ENCODE measurements at regions not wholly inside any gene's neighbourhood (a gene's known extent, or its start where the extent isn't known, plus 50 kb on each side); places are given as distances from the start of the nearest gene placed in this dataset.

DNA sequence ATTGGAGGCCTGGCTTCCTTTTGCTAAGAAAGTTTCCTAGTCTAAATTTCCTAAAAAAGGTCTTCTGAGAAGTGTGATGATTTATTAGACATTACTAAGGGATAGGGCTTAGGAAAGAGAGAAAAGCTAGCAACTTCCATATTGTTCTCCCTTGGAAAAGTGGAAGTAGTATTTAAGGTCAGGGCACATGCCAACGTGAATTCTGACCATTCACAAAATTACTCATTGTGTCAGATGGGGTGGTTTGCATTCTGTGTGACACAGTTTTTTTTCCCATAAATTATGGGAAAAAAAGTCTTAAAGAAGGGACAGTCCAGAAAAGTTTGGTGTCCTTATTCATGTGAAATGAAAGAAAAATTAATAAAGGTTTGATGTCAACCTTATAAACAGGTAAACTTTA is 110.0 kb upstream of the ARRDC3 start:
- Histone ChIP-seq H3K27ac (ENCODE audit: low read length) (no peak overlapping the region), H3K4me3 (ENCODE audit: low read length) (no peak overlapping the region), H3K9me3 (ENCODE audit: control insufficient read depth, insufficient read depth, low read length) (no peaks in the 10 kb centered on the region), H3K4me1 (ENCODE audit: control insufficient read depth, insufficient read depth, low read length) (no peaks in the 10 kb centered on the region), H3K36me3 (ENCODE audit: control insufficient read depth, insufficient read depth, low read length) (no peaks in the 10 kb centered on the region), H3K27me3 (ENCODE audit: control insufficient read depth, insufficient read depth, low read length) (no peaks in the 10 kb centered on the region)
- no peak for DNase-seq
- no CpG with 5 or more reads among the region's 1 CpG for WGBS (ENCODE audit: insufficient coverage)
- Mint-ChIP-seq H3K9me3 (no peaks in the 10 kb centered on the region), H3K27ac (peak overlapping the region; percentile 41 to 58), H3K4me3 (peak overlapping the region; percentile 17), H3K4me1 (peaks cover 20 to 21% of the 10 kb centered on the region in 2 donors), H3K36me3 (no peaks in the 10 kb centered on the region), H3K27me3 (ENCODE audit: low read depth in 2 of 2) (no peaks in the 10 kb centered on the region)
- intact Hi-C loops (cut with micrococcal nuclease), result no loop called here
- no peak for ATAC-seq
- TF ChIP-seq, protein P1, sequence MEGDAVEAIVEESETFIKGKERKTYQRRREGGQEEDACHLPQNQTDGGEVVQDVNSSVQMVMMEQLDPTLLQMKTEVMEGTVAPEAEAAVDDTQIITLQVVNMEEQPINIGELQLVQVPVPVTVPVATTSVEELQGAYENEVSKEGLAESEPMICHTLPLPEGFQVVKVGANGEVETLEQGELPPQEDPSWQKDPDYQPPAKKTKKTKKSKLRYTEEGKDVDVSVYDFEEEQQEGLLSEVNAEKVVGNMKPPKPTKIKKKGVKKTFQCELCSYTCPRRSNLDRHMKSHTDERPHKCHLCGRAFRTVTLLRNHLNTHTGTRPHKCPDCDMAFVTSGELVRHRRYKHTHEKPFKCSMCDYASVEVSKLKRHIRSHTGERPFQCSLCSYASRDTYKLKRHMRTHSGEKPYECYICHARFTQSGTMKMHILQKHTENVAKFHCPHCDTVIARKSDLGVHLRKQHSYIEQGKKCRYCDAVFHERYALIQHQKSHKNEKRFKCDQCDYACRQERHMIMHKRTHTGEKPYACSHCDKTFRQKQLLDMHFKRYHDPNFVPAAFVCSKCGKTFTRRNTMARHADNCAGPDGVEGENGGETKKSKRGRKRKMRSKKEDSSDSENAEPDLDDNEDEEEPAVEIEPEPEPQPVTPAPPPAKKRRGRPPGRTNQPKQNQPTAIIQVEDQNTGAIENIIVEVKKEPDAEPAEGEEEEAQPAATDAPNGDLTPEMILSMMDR (IDR thresholded peaks at IDR 0.05), result no peak

DNA sequence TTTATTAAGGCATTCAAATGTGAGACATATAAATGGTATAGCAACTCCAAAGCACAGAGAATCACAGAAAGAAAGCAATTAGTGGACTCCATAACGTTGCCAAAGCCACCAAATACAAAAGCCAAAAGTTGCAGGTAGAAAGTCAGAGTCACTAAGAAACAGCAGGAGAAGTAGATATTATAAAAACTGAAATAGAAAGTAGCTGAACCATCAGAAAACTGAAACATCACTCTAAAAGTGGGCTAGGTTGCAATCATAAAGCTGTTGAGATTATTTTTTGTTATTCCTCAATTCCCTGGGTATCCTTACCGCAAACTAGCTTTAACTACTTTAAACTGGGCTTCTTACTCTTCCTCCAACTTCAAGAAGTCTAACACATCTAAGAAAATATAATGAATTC is 108.1 kb upstream of the ARRDC3 start:
- H3K36me3 Mint-ChIP-seq, result no peaks in the 10 kb centered on the region
- intact Hi-C loops (cut with micrococcal nuclease), result no loop called here
- DNase-seq (no peak), ATAC-seq (no peak)
- H3K4me3 ChIP-seq (ENCODE audit: low read length), result no peak overlapping the region
- peak overlapping the region in 1 of 2 donors; percentile 1 for H3K27ac Mint-ChIP-seq
- H3K4me1 ChIP-seq (ENCODE audit: control insufficient read depth, insufficient read depth, low read length), result no peaks in the 10 kb centered on the region
- 88% methylated on average over 2 of the region's 2 CpGs for WGBS (ENCODE audit: insufficient coverage)
- peaks cover 0 to 2% of the 10 kb centered on the region in 2 donors for H3K9me3 Mint-ChIP-seq
- H3K27ac ChIP-seq (ENCODE audit: low read length), result no peak overlapping the region
- H3K4me1 Mint-ChIP-seq, result peaks cover 24 to 33% of the 10 kb centered on the region in 2 donors
- TF ChIP-seq, protein P1 (IDR thresholded peaks at IDR 0.05), result no peak
- no peaks in the 10 kb centered on the region for H3K9me3 ChIP-seq (ENCODE audit: control insufficient read depth, insufficient read depth, low read length)
- no peaks in the 10 kb centered on the region for H3K27me3 ChIP-seq (ENCODE audit: control insufficient read depth, insufficient read depth, low read length)
- H3K4me3 Mint-ChIP-seq, result no peak overlapping the region
- H3K36me3 ChIP-seq (ENCODE audit: control insufficient read depth, insufficient read depth, low read length), result no peaks in the 10 kb centered on the region
- H3K27me3 Mint-ChIP-seq (ENCODE audit: low read depth in 2 of 2), result no peaks in the 10 kb centered on the region

DNA sequence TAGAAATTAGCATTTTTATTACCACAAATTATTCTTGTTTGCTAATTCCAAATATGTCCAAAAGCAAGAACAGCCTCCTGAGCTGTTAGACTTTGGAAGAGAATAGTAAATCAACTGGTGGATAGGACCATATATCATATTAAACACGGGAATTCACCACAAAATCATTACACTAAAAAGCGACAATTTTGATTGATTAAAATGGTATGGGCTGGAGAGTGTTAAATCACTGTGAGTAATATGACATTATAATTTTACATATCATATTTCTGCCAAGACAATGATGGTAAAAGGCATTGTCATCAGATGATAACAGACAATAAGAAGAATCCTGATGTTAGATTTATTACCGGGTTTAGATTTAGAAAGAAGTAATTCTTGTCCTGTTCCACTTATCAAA is 107.2 kb upstream of the ARRDC3 start:
- Histone ChIP-seq H3K4me3 (ENCODE audit: low read length) (no peak overlapping the region), H3K36me3 (ENCODE audit: control insufficient read depth, insufficient read depth, low read length) (no peaks in the 10 kb centered on the region), H3K4me1 (ENCODE audit: control insufficient read depth, insufficient read depth, low read length) (no peaks in the 10 kb centered on the region), H3K27ac (ENCODE audit: low read length) (no peak overlapping the region), H3K9me3 (ENCODE audit: control insufficient read depth, insufficient read depth, low read length) (no peaks in the 10 kb centered on the region), H3K27me3 (ENCODE audit: control insufficient read depth, insufficient read depth, low read length) (no peaks in the 10 kb centered on the region)
- DNase-seq (no peak), ATAC-seq (no peak)
- Mint-ChIP-seq H3K4me3 (no peak overlapping the region), H3K36me3 (no peaks in the 10 kb centered on the region), H3K4me1 (peaks cover 24 to 33% of the 10 kb centered on the region in 2 donors), H3K27ac (no peak overlapping the region), H3K27me3 (ENCODE audit: low read depth in 2 of 2) (no peaks in the 10 kb centered on the region), H3K9me3 (peaks cover 0 to 2% of the 10 kb centered on the region in 2 donors)
- intact Hi-C loops (cut with micrococcal nuclease), result no loop called here
- 100% methylated on average over 1 of the region's 3 CpGs for WGBS (ENCODE audit: insufficient coverage)
- TF ChIP-seq, protein P1 (IDR thresholded peaks at IDR 0.05), result no peak

DNA sequence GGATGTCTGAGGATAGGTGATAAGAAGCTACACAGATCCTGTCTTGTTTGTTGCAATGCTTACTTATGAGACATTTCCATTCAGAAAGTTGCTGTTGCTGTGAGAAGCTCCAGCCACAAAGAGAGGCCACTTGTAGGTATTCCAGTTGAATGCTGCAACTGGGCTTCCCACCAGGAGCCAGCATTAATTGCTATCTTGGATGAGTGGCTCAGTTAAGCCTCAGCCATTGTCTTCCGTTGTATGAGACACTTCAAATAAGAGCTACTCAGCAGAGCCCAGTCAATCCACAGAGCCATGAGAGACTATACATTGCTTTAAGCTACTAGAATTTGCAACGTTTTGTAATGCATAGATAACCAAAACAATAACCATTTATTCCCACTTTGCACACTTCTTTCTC is 104.3 kb upstream of the ARRDC3 start:
- no peaks in the 10 kb centered on the region for H3K27me3 Mint-ChIP-seq (ENCODE audit: low read depth in 2 of 2)
- DNase-seq (no peak), ATAC-seq (no peak)
- peaks cover 0 to 2% of the 10 kb centered on the region in 2 donors for H3K9me3 Mint-ChIP-seq
- H3K9me3 ChIP-seq (ENCODE audit: control insufficient read depth, insufficient read depth, low read length), result no peaks in the 10 kb centered on the region
- no peak overlapping the region for H3K27ac Mint-ChIP-seq
- TF ChIP-seq, protein P1 (IDR thresholded peaks at IDR 0.05), result no peak
- H3K27me3 ChIP-seq (ENCODE audit: control insufficient read depth, insufficient read depth, low read length), result no peaks in the 10 kb centered on the region
- intact Hi-C loops (cut with micrococcal nuclease), result no loop called here
- no peaks in the 10 kb centered on the region for H3K36me3 ChIP-seq (ENCODE audit: control insufficient read depth, insufficient read depth, low read length)
- H3K27ac ChIP-seq (ENCODE audit: low read length), result no peak overlapping the region
- H3K4me1 ChIP-seq (ENCODE audit: control insufficient read depth, insufficient read depth, low read length), result no peaks in the 10 kb centered on the region
- H3K4me1 Mint-ChIP-seq, result peaks cover 21 to 36% of the 10 kb centered on the region in 2 donors
- H3K4me3 Mint-ChIP-seq, result no peak overlapping the region
- no peak overlapping the region for H3K4me3 ChIP-seq (ENCODE audit: low read length)
- H3K36me3 Mint-ChIP-seq, result no peaks in the 10 kb centered on the region
- 97% methylated on average over 2 of the region's 2 CpGs for WGBS (ENCODE audit: insufficient coverage)
